ENCODE measurements at regions not wholly inside any gene's neighbourhood (a gene's known extent, or its start where the extent isn't known, plus 50 kb on each side); places are given as distances from the start of the nearest gene placed in this dataset.

- TF ChIP-seq CTCF (conservative IDR thresholded peaks at IDR 0.05; ENCODE audit: low read depth in 2 of 2) (no peak), EZH2 (IDR thresholded peaks at IDR 0.05; ENCODE audit: low read depth, unreplicated experiment) (no peak), ZNF462 (CRISPR knock-in tag; IDR thresholded peaks at IDR 0.05) (no peak)
These were observed 794.7 kb downstream of the EFNB2 start (continued) for GRCh38 chr13:105740739-105741138.

GRCh38 chr13:105737688-105738087 lies 797.8 kb downstream of the EFNB2 start:
- Histone ChIP-seq H4K20me1 (replicated peaks; ENCODE audit: insufficient read depth) (no peaks in the 10 kb centered on the region), H3K79me2 (replicated peaks; ENCODE audit: insufficient read depth) (no peaks in the 10 kb centered on the region), H3K9me2 (ENCODE audit: insufficient read depth) (no peaks in the 10 kb centered on the region), H3F3A (replicated peaks; ENCODE audit: low read depth) (no peaks in the 10 kb centered on the region), H2AFZ (no peak overlapping the region), H3K4me1 (ENCODE audit: insufficient read depth) (no peaks in the 10 kb centered on the region), H3K27ac (ENCODE audit: low read depth) (no peak overlapping the region), H3K27me3 (ENCODE audit: insufficient read depth) (no peaks in the 10 kb centered on the region), H3K4me3 (no peak overlapping the region), H3K36me3 (ENCODE audit: insufficient read depth) (no peaks in the 10 kb centered on the region), H3K4me2 (no peak overlapping the region)
- Mint-ChIP-seq H3K4me1 (peaks cover 2% of the 10 kb centered on the region; the same call in 1 of the 3 replicates), H3K4me3 (no peak overlapping the region), H3K27me3 (ENCODE audit: insufficient read depth, low read depth, poor library complexity) (no peaks in the 10 kb centered on the region), H3K9me3 (no peaks in the 10 kb centered on the region), H3K27ac (no peak overlapping the region), H3K36me3 (ENCODE audit: low read depth) (no peaks in the 10 kb centered on the region)
- DNase-seq (ENCODE audit: low spot score): no peak
- ATAC-seq: no peak
- TF ChIP-seq JUNB (IDR thresholded peaks at IDR 0.05; ENCODE audit: unreplicated experiment) (no peak), NANOG (IDR thresholded peaks at IDR 0.05; ENCODE audit: borderline replicate concordance) (no peak), ZNF114 (CRISPR knock-in tag; IDR thresholded peaks at IDR 0.05) (no peak), REST (IDR thresholded peaks at IDR 0.05; ENCODE audit: unreplicated experiment) (no peak), POLR2AphosphoS5 (IDR thresholded peaks at IDR 0.05; ENCODE audit: low read depth) (no peak), EZH2 (IDR thresholded peaks at IDR 0.05; ENCODE audit: low read depth, unreplicated experiment) (no peak), ZNF331 (CRISPR knock-in tag; IDR thresholded peaks at IDR 0.05; ENCODE audit: low read depth) (no peak), EZH2phosphoT487 (IDR thresholded peaks at IDR 0.05; ENCODE audit: unreplicated experiment) (no peak), CTCF (conservative IDR thresholded peaks at IDR 0.05; ENCODE audit: low read depth in 2 of 2) (no peak)

All from GM23338 (cell line).